GM21717 (cell line): ENCODE measurements at regions not wholly inside any gene's neighbourhood (a gene's known extent, or its start where the extent isn't known, plus 50 kb on each side); places are given as distances from the start of the nearest gene placed in this dataset.

Experiments
- ATAC-seq: cut with Tn5 transposase; IDR thresholded peaks from one replicate; pipeline ENCODE4 v1.9.1; 2021; ENCODE audit warnings: mild to moderate bottlenecking, moderate library complexity; ENCODE audit not compliant: unreplicated experiment

GRCh38 chr15:97215629-97216028 lies 744.9 kb upstream of the ARRDC4 start:
- no peak for ATAC-seq

GRCh38 chr15:97224191-97224641 lies 736.3 kb upstream of the ARRDC4 start:
- no peak for ATAC-seq

- ATAC-seq = no peak
Measured at GRCh38 chr15:97234851-97235610, 725.5 kb upstream of the ARRDC4 start.

GRCh38 chr15:97235611-97235985 lies 724.9 kb upstream of the ARRDC4 start:
- no peak for ATAC-seq

- ATAC-seq = no peak
Measured at GRCh38 chr15:97236140-97236539, 724.4 kb upstream of the ARRDC4 start.

- ATAC-seq = no peak
Measured at GRCh38 chr15:97237160-97237559, 723.3 kb upstream of the ARRDC4 start.

- no peak for ATAC-seq
Measured at GRCh38 chr15:97248376-97248775, 712.1 kb upstream of the ARRDC4 start.

- no peak for ATAC-seq
Measured at GRCh38 chr15:97259943-97260342, 700.6 kb upstream of the ARRDC4 start.

- no peak for ATAC-seq
Measured at GRCh38 chr15:97301166-97301565, 659.3 kb upstream of the ARRDC4 start.

- no peak for ATAC-seq
Measured at GRCh38 chr15:97316362-97316761, 644.1 kb upstream of the ARRDC4 start.

- ATAC-seq = no peak
Measured at GRCh38 chr15:97317163-97317562, 643.3 kb upstream of the ARRDC4 start.

- no peak for ATAC-seq
Measured at GRCh38 chr15:97319291-97319690, 641.2 kb upstream of the ARRDC4 start.

GRCh38 chr15:97346221-97346620 lies 614.3 kb upstream of the ARRDC4 start:
- ATAC-seq = no peak

- no peak for ATAC-seq
Measured at GRCh38 chr15:97350813-97351212, 609.7 kb upstream of the ARRDC4 start.

GRCh38 chr15:97383516-97383915 lies 577.0 kb upstream of the ARRDC4 start:
- no peak for ATAC-seq

GRCh38 chr15:97386940-97387339 lies 573.6 kb upstream of the ARRDC4 start:
- ATAC-seq = no peak

- ATAC-seq = no peak
Measured at GRCh38 chr15:97401195-97401594, 559.3 kb upstream of the ARRDC4 start.

GRCh38 chr15:97401970-97402369 lies 558.5 kb upstream of the ARRDC4 start:
- ATAC-seq = no peak

- ATAC-seq = no peak
Measured at GRCh38 chr15:97406841-97407240, 553.7 kb upstream of the ARRDC4 start.

GRCh38 chr15:97410897-97411575 lies 549.5 kb upstream of the ARRDC4 start:
- no peak for ATAC-seq

GRCh38 chr15:97420130-97420529 lies 540.4 kb upstream of the ARRDC4 start:
- no peak for ATAC-seq

GRCh38 chr15:97425596-97425995 lies 534.9 kb upstream of the ARRDC4 start:
- no peak for ATAC-seq
